ENCODE measurements at regions not wholly inside any gene's neighbourhood (a gene's known extent, or its start where the extent isn't known, plus 50 kb on each side); places are given as distances from the start of the nearest gene placed in this dataset.
"Not testable (repeated sequence)": the region's sequence is repeated elsewhere in the genome, so short reads cannot be mapped to it uniquely, and the experiment has no call there.

GRCh38 chr5:51632793-51633192 lies 249.5 kb downstream of the ISL1 start:
- no peak for ATAC-seq
- CTCF ChIA-PET = no interaction called here
- in situ Hi-C loops (cut with HindIII; ENCODE audit: low pct_unique_long_range_greater_than_20kb, low sequenced_read_pairs) = no loop called here
- Histone ChIP-seq H3K4me3 (ENCODE audit: low read depth in 2 of 2, low read length in 2 of 2) (no peak overlapping the region), H3K4me1 (ENCODE audit: control insufficient read depth, insufficient read depth, low read length) (no peaks in the 10 kb centered on the region), H3K36me3 (ENCODE audit: control insufficient read depth, insufficient read depth, low read length) (no peaks in the 10 kb centered on the region), H3K27me3 (ENCODE audit: control insufficient read depth, insufficient read depth, low read length) (no peaks in the 10 kb centered on the region), H3K9me3 (ENCODE audit: control insufficient read depth, insufficient read depth, low read depth, low read length) (no peaks in the 10 kb centered on the region), H3K27ac (ENCODE audit: low read length) (no peak overlapping the region)
- intact Hi-C loops (cut with micrococcal nuclease; ENCODE audit: unreplicated experiment) = no loop called here
- POLR2A ChIA-PET = no interaction called here
- DNase-seq (ENCODE audit: low read depth, low spot score) = no peak
- BruUV-seq (replicated peaks) = no TSS peak
- TF ChIP-seq, protein P1, sequence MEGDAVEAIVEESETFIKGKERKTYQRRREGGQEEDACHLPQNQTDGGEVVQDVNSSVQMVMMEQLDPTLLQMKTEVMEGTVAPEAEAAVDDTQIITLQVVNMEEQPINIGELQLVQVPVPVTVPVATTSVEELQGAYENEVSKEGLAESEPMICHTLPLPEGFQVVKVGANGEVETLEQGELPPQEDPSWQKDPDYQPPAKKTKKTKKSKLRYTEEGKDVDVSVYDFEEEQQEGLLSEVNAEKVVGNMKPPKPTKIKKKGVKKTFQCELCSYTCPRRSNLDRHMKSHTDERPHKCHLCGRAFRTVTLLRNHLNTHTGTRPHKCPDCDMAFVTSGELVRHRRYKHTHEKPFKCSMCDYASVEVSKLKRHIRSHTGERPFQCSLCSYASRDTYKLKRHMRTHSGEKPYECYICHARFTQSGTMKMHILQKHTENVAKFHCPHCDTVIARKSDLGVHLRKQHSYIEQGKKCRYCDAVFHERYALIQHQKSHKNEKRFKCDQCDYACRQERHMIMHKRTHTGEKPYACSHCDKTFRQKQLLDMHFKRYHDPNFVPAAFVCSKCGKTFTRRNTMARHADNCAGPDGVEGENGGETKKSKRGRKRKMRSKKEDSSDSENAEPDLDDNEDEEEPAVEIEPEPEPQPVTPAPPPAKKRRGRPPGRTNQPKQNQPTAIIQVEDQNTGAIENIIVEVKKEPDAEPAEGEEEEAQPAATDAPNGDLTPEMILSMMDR (IDR thresholded peaks at IDR 0.05) = no peak
- TF ChIP-seq TCF7L2 (IDR thresholded peaks at IDR 0.05; ENCODE audit: low read depth, low read length) (no peak), SIN3A (IDR thresholded peaks at IDR 0.05; ENCODE audit: borderline replicate concordance, insufficient read depth, low read depth, low read length) (no peak), POLR2AphosphoS5 (IDR thresholded peaks at IDR 0.05; ENCODE audit: low read depth, low read length) (no peak), REST (IDR thresholded peaks at IDR 0.05; ENCODE audit: insufficient read depth in 1 of 2, low read depth in 2 of 2, low read length in 1 of 2) (no peak)

DNA sequence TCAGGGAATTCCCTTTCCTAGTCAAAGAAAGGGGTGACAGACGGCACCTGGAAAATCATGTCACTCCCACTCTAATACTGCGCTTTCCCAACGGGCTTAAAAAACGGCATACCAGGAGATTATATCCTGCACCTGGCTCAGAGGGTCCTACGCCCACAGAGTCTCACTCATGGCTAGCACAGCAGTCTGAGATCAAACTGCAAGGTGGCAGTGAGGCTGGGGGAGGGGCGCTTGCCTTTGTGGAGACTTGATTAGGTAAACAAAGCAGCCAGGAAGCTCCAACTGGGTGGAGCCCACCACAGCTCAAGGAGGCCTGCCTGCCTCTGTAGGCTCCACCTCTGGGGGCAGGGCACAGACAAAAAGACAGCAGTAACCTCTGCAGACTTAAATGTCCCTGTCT lies 253.7 kb downstream of the ISL1 start:
- H3K4me1 ChIP-seq (ENCODE audit: control insufficient read depth, insufficient read depth, low read length); H3K4me3 ChIP-seq (ENCODE audit: low read depth in 2 of 2, low read length in 2 of 2); intact Hi-C loops (cut with micrococcal nuclease; ENCODE audit: unreplicated experiment); H3K36me3 ChIP-seq (ENCODE audit: control insufficient read depth, insufficient read depth, low read length); H3K9me3 ChIP-seq (ENCODE audit: control insufficient read depth, insufficient read depth, low read depth, low read length); in situ Hi-C loops (cut with HindIII; ENCODE audit: low pct_unique_long_range_greater_than_20kb, low sequenced_read_pairs); POLR2A ChIA-PET; CTCF ChIA-PET; DNase-seq (ENCODE audit: low read depth, low spot score); BruUV-seq (replicated peaks); H3K27ac ChIP-seq (ENCODE audit: low read length); ATAC-seq; H3K27me3 ChIP-seq (ENCODE audit: control insufficient read depth, insufficient read depth, low read length): not testable (repeated sequence)

- POLR2A ChIA-PET = no interaction called here
- Histone ChIP-seq H3K36me3 (ENCODE audit: control insufficient read depth, insufficient read depth, low read length) (no peaks in the 10 kb centered on the region), H3K4me3 (ENCODE audit: low read depth in 2 of 2, low read length in 2 of 2) (no peak overlapping the region), H3K9me3 (ENCODE audit: control insufficient read depth, insufficient read depth, low read depth, low read length) (no peaks in the 10 kb centered on the region), H3K27ac (ENCODE audit: low read length) (no peak overlapping the region), H3K27me3 (ENCODE audit: control insufficient read depth, insufficient read depth, low read length) (no peaks in the 10 kb centered on the region), H3K4me1 (ENCODE audit: control insufficient read depth, insufficient read depth, low read length) (no peaks in the 10 kb centered on the region)
- CTCF ChIA-PET = no interaction called here
- ATAC-seq (no peak), DNase-seq (ENCODE audit: low read depth, low spot score) (no peak)
- in situ Hi-C loops (cut with HindIII; ENCODE audit: low pct_unique_long_range_greater_than_20kb, low sequenced_read_pairs) (no loop called here), intact Hi-C loops (cut with micrococcal nuclease; ENCODE audit: unreplicated experiment) (no loop called here)
- BruUV-seq (replicated peaks) = no TSS peak
- TF ChIP-seq REST (IDR thresholded peaks at IDR 0.05; ENCODE audit: insufficient read depth in 1 of 2, low read depth in 2 of 2, low read length in 1 of 2) (no peak), SIN3A (IDR thresholded peaks at IDR 0.05; ENCODE audit: borderline replicate concordance, insufficient read depth, low read depth, low read length) (no peak), TCF7L2 (IDR thresholded peaks at IDR 0.05; ENCODE audit: low read depth, low read length) (no peak), POLR2AphosphoS5 (IDR thresholded peaks at IDR 0.05; ENCODE audit: low read depth, low read length) (no peak)
- TF ChIP-seq, protein P1 (IDR thresholded peaks at IDR 0.05) = no peak
Measured at GRCh38 chr5:51644976-51645375, 261.7 kb downstream of the ISL1 start.

Data from Panc1 (cell line).